Left lung (tissue), 4 donors: ENCODE measurements at regions not wholly inside any gene's neighbourhood (a gene's known extent, or its start where the extent isn't known, plus 50 kb on each side); places are given as distances from the start of the nearest gene placed in this dataset.

Experiments
- ATAC-seq: fragments of 200-7000 bp; cut with Tn5 transposase; one replicate; pipeline ENCODE4 v1.9.1; 2020; ENCODE audit warnings: moderate library complexity
- DNase-seq, 4 donors: peaks; one replicate each; pipeline ENCODE4 v3.0.0-alpha.2; 2013 to 2020
- H3K27ac ChIP-seq, 2 donors: fragments of 200-600 bp; sonication (generic) in 1 of 2; one replicate each; pipeline versions ENCODE4 v1.5.0 to v1.8.0; 2020 to 2021
- H3K27me3 ChIP-seq, 2 donors: fragments of 200-600 bp; sonication (generic) in 1 of 2; one replicate each; pipeline versions ENCODE4 v1.5.0 to v1.8.0; 2020 to 2021
- H3K36me3 ChIP-seq, 2 donors: fragments of 200-600 bp; sonication (generic) in 1 of 2; one replicate each; pipeline versions ENCODE4 v1.5.0 to v1.8.0; 2020 to 2021
- H3K4me1 ChIP-seq, 2 donors: fragments of 200-600 bp; one replicate each; pipeline ENCODE4 v1.8.0; 2021
- H3K4me3 ChIP-seq, 2 donors: fragments of 200-600 bp; sonication (generic) in 1 of 2; one replicate each; pipeline versions ENCODE4 v1.5.0 to v1.8.0; 2020 to 2021; ENCODE audit warnings: mild to moderate bottlenecking in 1 of 2
- H3K9me3 ChIP-seq, 2 donors: fragments of 200-600 bp; sonication (generic) in 1 of 2; one replicate each; pipeline versions ENCODE4 v1.5.0 to v1.8.0; 2020 to 2021
- CTCF ChIP-seq, 2 donors: fragments of 200-600 bp; sonication (generic) in 1 of 2; IDR thresholded peaks; one replicate each; pipeline versions ENCODE4 v1.5.0 to v1.8.0; 2021; ENCODE audit warnings: antibody characterized with exemption in 2 of 2
- intact Hi-C, 2 donors: fragments of 100-400 bp; cut with DNase I; formaldehyde crosslinking; loops; one replicate each; pipeline versions ENCODE4 v1.11.2 to v1.14.2; 2022
- donor health status: DM: no; HTN: yes; CAD: no.
- donor health status: DM: no; HTN: no; CAD: no.

- H3K36me3 ChIP-seq, result no peaks in the 10 kb centered on the region
- H3K27ac ChIP-seq, result no peak overlapping the region
- ATAC-seq, result no peak
Observed at GRCh38 chr6:14436592-14437132, 319.1 kb downstream of the CD83 start.

GRCh38 chr6:14439419-14439818 lies 321.8 kb downstream of the CD83 start:
- no peak for TF ChIP-seq CTCF (IDR thresholded peaks at IDR 0.05)
- H3K27me3 ChIP-seq, result peaks cover 0 to 5% of the 10 kb centered on the region in 2 donors
- intact Hi-C loops, result no loop called here
- H3K4me3 ChIP-seq, result no peak overlapping the region
- H3K36me3 ChIP-seq, result no peaks in the 10 kb centered on the region
- DNase-seq, result no peak
- no peak for ATAC-seq
- no peaks in the 10 kb centered on the region for H3K4me1 ChIP-seq
- H3K27ac ChIP-seq, result no peak overlapping the region
- H3K9me3 ChIP-seq, result no peaks in the 10 kb centered on the region

More at GRCh38 chr6:14436592-14437132, 319.1 kb downstream of the CD83 start:
- intact Hi-C loops, result no loop called here
- Histone ChIP-seq H3K9me3 (no peaks in the 10 kb centered on the region), H3K4me3 (no peak overlapping the region), H3K27me3 (peaks cover 0 to under 1% of the 10 kb centered on the region in 2 donors), H3K4me1 (no peaks in the 10 kb centered on the region)
- DNase-seq, result no peak
- no peak for TF ChIP-seq CTCF (IDR thresholded peaks at IDR 0.05)

- Histone ChIP-seq H3K4me1 (no peaks in the 10 kb centered on the region), H3K9me3 (no peaks in the 10 kb centered on the region), H3K36me3 (no peaks in the 10 kb centered on the region), H3K4me3 (no peak overlapping the region), H3K27me3 (peaks cover 0 to 5% of the 10 kb centered on the region in 2 donors), H3K27ac (no peak overlapping the region)
- no peak for TF ChIP-seq CTCF (IDR thresholded peaks at IDR 0.05)
- ATAC-seq (no peak), DNase-seq (peak in 1 of 4 donors; percentile 36)
- intact Hi-C loops, result no loop called here
Observed at GRCh38 chr6:14440215-14440910, 322.8 kb downstream of the CD83 start.

- intact Hi-C loops, result no loop called here
- H3K4me3 ChIP-seq, result no peak overlapping the region
- no peaks in the 10 kb centered on the region for H3K36me3 ChIP-seq
- peaks cover 0 to 5% of the 10 kb centered on the region in 2 donors for H3K27me3 ChIP-seq
- H3K4me1 ChIP-seq, result no peaks in the 10 kb centered on the region
- H3K9me3 ChIP-seq, result no peaks in the 10 kb centered on the region
- no peak for TF ChIP-seq CTCF (IDR thresholded peaks at IDR 0.05)
- ATAC-seq (peak; percentile 55), DNase-seq (peak in 2 of 4 donors; percentile 89)
- peak overlapping the region in 1 of 2 donors; percentile 29 for H3K27ac ChIP-seq
Observed at GRCh38 chr6:14440940-14441781, 323.6 kb downstream of the CD83 start.

GRCh38 chr6:14442242-14442641 lies 324.7 kb downstream of the CD83 start:
- ATAC-seq, result peak; percentile 36

More at GRCh38 chr6:14442242-14442641, 324.7 kb downstream of the CD83 start:
- peak in 1 of 4 donors; percentile 19 for DNase-seq
- H3K27ac ChIP-seq, result no peak overlapping the region
- no peak overlapping the region for H3K4me3 ChIP-seq
- no peaks in the 10 kb centered on the region for H3K9me3 ChIP-seq
- peaks cover 0 to 5% of the 10 kb centered on the region in 2 donors for H3K27me3 ChIP-seq
- no peaks in the 10 kb centered on the region for H3K36me3 ChIP-seq
- no peaks in the 10 kb centered on the region for H3K4me1 ChIP-seq
- intact Hi-C loops, result no loop called here
- no peak for TF ChIP-seq CTCF (IDR thresholded peaks at IDR 0.05)
